Activated T-helper 2 cell treated with anti-CD3 and anti-CD28 coated beads, Interferon-gamma antibody, Interleukin-2, Interleukin-4, amounts not matched to agents 10 μg/mL and 5 μg/mL and 100 μg/mL, durations not matched to agents 14 hours and 24 hours and 36 hours (primary cell): ENCODE measurements at regions not wholly inside any gene's neighbourhood (a gene's known extent, or its start where the extent isn't known, plus 50 kb on each side); places are given as distances from the start of the nearest gene placed in this dataset.

Source experiments
- DNase-seq: peaks from one replicate; pipeline ENCODE4 v3.0.0; 2021; ENCODE audit warnings: low spot score
- H3K27ac Mint-ChIP-seq: one replicate; pipeline ENCODE4 v1.8.0; 2021; ENCODE audit warnings: mixed read lengths
- H3K27me3 Mint-ChIP-seq: one replicate; pipeline ENCODE4 v1.8.0; 2021; ENCODE audit warnings: low read depth, mixed read lengths
- H3K36me3 Mint-ChIP-seq: one replicate; pipeline ENCODE4 v1.8.0; 2021; ENCODE audit warnings: low read depth, mixed read lengths
- H3K4me1 Mint-ChIP-seq: one replicate; pipeline ENCODE4 v1.8.0; 2021; ENCODE audit warnings: low read depth, mixed read lengths
- H3K4me3 Mint-ChIP-seq: one replicate; pipeline ENCODE4 v1.8.0; 2021; ENCODE audit warnings: low read depth, mild to moderate bottlenecking, moderate library complexity, mixed read lengths
- H3K9me3 Mint-ChIP-seq: one replicate; pipeline ENCODE4 v1.8.0; 2021; ENCODE audit warnings: mixed read lengths
- intact Hi-C: fragments of 100-400 bp; cut with micrococcal nuclease; formaldehyde crosslinking; loops from one replicate; pipeline ENCODE4 v1.15.1; 2023

DNA sequence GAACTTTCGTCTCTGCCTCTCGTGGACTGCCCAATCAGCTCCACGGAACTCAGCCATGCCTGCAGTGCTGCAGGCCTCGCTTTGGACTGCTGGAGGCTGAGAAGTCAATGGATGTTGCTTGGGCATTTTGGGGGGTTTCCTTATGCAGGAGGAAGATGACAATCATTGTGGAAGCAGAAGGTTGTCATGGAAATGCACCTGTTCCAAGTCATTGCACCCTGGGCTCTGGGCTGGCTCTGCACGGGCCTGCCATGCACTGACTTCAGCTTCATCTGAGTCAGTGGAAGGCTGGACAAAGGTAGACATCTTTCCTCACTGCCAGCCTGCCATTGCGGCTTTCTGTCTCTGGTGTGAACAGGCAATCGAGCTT, 217.3 kb downstream of the RPS24 start:
- H3K36me3 Mint-ChIP-seq: no peaks in the 10 kb centered on the region
- H3K4me1 Mint-ChIP-seq: peaks cover 36% of the 10 kb centered on the region
- H3K27ac Mint-ChIP-seq: no peak overlapping the region
- H3K4me3 Mint-ChIP-seq: no peak overlapping the region
- H3K27me3 Mint-ChIP-seq: no peaks in the 10 kb centered on the region
- H3K9me3 Mint-ChIP-seq: no peaks in the 10 kb centered on the region
- intact Hi-C loops: no loop called here
- no peak for DNase-seq

DNA sequence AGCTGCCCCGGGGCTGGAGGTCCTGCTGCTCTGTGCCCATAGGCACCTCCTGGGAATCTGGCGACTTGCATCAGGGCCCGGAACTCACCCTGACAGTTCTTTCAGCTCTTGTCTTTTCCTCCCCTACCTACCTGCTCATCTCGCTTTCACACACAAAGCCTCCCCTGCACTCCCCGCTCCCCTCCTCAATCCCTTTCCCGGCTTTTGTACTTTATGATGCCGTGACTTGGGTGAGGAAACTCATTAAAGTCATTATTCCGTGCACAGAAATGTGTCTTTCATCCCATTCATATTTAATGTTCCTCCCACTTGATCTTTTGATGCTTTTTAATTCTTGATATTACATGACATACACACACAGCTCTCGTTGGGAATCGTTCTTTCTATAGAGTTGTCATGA, 218.6 kb downstream of the RPS24 start:
- Mint-ChIP-seq H3K4me3 (no peak overlapping the region), H3K36me3 (no peaks in the 10 kb centered on the region), H3K9me3 (no peaks in the 10 kb centered on the region), H3K27me3 (no peaks in the 10 kb centered on the region), H3K4me1 (peaks cover 36% of the 10 kb centered on the region), H3K27ac (no peak overlapping the region)
- no peak for DNase-seq
- intact Hi-C loops: no loop called here

DNA sequence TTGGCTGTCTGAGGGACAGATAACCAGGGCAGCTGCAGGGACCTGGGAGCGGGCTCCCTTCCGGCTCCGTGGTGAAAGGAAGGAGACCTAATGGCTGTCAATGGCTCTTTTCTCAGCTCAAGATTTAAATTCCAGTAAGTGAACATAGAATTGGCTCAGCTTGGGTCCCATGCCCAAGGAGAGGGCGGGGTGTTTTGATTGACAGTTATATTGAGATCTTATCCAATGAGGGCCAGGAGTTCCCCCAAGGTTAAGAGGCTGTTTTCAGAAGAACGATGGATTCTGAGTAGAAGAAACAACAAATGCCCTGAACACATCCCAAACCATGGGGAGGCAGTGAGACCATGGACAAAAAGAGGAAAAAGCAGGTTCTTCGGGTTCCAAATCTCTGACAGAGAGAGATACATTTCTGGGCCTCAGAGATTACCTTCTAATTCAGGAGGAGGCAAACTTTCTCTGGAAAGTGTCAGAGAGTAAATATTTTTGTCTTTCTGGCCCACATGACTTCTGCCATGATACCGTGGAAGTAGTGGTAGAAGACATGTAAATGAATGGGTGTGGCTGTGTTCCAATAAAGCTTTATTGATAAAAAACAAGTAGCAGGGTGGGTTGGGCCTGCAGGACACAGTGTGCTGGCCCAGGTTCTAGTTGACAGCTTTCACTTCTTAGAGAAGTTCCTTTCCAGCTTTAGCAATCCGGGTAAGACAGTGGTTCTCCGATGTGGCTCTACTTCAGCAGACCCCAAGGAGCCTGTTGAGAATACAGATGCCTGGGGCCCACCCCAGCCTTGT, 219.6 kb downstream of the RPS24 start:
- Mint-ChIP-seq H3K36me3 (no peaks in the 10 kb centered on the region), H3K9me3 (no peaks in the 10 kb centered on the region), H3K27me3 (peaks cover 2% of the 10 kb centered on the region), H3K4me3 (no peak overlapping the region), H3K4me1 (peaks cover 31% of the 10 kb centered on the region), H3K27ac (no peak overlapping the region)
- no peak for DNase-seq
- intact Hi-C loops: no loop called here

DNA sequence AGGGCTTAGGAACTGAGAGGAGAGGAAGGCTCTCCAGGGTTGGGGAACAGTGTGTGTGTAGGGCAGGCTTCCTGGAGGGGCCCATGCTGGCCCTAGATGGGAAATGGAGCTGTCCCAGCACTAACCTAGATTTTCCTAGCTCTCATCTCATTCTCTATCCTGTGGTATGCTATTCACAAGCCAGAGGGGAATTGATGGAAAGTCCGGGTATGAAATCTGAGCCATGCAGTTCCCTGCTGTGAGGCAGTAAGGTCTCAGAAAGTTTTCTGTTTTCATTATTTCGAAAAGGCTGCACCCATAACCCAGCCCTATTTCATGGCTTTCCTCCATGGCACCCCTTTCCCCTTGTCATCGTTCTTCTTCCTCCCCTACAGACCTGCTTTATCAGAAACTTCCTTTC, 220.3 kb downstream of the RPS24 start:
- no peak for DNase-seq
- Mint-ChIP-seq H3K27ac (no peak overlapping the region), H3K4me3 (no peak overlapping the region), H3K9me3 (no peaks in the 10 kb centered on the region), H3K36me3 (no peaks in the 10 kb centered on the region), H3K4me1 (peaks cover 23% of the 10 kb centered on the region), H3K27me3 (peaks cover 2% of the 10 kb centered on the region)
- intact Hi-C loops: no loop called here

DNA sequence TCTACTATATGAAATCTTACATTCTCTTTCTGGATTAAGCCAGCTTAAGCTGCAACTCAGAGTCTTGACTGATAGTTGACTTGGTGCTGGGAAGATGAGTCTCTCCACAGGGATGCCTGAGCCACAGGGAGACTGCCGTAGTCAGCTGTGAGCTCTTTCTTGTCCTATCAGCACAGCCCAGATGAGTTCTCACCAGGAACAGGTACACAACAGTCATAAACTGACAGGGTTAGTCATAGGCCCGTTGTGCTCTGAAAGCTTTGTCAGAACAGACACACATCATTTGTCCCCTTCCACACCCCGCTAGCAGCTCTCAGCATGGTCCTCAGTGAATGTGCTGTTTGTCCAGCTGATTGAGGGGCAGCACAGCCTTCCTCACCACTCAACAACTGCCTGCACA, 221.6 kb downstream of the RPS24 start:
- no peak overlapping the region for H3K27ac Mint-ChIP-seq
- no peaks in the 10 kb centered on the region for H3K9me3 Mint-ChIP-seq
- intact Hi-C loops: no loop called here
- no peak for DNase-seq
- no peak overlapping the region for H3K4me3 Mint-ChIP-seq
- peaks cover 11% of the 10 kb centered on the region for H3K4me1 Mint-ChIP-seq
- H3K27me3 Mint-ChIP-seq: peaks cover 6% of the 10 kb centered on the region
- H3K36me3 Mint-ChIP-seq: no peaks in the 10 kb centered on the region

DNA sequence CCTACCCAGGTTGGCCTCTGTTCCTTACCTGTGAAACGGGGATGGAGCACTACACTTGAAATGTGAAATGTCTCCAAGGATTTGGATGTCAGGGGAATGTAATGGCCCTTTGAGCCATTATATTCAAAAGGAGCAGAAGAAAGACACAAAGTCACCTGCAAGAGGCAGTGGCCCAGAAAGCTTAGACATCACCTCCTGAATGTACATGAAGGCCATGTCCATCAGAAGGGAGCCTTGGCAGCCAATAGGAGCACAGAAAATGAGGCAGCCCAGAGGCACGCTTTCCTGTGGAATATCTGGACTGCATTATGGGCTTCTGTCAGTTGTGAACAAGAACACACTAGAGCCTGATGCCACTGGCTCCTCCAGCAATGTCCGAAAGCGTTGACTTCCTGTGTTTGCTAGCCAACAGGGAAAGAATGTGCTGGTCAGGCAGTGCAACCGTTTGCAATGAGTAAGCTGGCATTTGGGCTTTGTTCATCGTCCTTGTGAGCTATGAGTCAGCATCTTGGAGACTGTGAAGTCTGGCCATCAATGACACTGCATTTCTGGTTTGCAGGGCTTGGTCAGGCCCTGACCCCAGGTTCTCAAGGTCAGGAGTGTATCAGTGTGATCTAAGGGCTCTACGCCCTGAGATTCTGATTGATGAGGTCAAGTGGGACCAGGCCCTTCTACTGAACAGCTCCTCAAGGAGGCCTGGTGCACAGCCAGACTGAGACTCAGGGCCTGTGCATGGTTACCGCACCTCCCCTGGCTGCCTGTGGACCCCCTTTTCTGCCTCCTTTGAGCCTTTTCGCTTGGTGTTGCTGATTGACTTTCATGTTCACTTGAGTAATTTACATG, 222.4 kb downstream of the RPS24 start:
- Mint-ChIP-seq H3K4me3 (no peak overlapping the region), H3K36me3 (no peaks in the 10 kb centered on the region), H3K27ac (no peak overlapping the region), H3K9me3 (no peaks in the 10 kb centered on the region), H3K27me3 (peaks cover 6% of the 10 kb centered on the region), H3K4me1 (peaks cover 6% of the 10 kb centered on the region)
- no peak for DNase-seq
- intact Hi-C loops: no loop called here

DNA sequence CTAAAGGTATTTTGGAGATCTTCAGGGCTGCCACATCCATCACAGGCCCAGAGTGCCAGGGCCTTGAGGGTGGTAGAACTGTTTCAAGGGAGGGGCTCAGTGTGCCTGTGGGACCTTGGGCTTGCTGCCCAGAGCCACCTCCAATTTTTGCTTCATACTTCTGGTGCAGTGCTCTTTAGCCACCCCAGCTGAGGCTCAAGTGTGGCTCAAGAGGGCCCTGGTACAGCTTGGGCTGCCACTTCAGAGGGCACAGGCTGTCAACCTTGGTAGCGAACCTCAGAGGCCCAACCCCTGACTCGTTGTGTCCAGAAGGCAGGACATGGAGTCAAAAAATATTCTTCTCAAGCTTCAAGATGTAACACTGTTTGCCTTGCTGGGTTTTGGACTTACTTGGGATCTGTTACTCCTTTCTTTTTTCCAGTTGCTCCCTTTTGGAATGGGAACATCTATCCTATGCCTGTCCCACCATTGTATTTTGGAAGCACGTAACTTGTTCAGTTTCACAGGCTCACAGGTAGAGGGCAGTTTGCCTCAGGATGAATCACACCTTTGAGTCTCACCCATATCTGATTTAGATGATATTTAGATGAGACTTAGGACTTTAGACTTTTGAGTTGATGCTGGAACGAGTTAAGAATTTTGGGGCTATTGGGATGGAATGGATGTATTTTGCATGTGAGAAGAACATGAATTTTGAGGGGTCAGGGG, 224.8 kb downstream of the RPS24 start:
- no peak for DNase-seq
- no peak overlapping the region for H3K27ac Mint-ChIP-seq
- H3K9me3 Mint-ChIP-seq: no peaks in the 10 kb centered on the region
- peaks cover 3% of the 10 kb centered on the region for H3K4me1 Mint-ChIP-seq
- intact Hi-C loops: no loop called here
- peaks cover 6% of the 10 kb centered on the region for H3K27me3 Mint-ChIP-seq
- no peaks in the 10 kb centered on the region for H3K36me3 Mint-ChIP-seq
- H3K4me3 Mint-ChIP-seq: no peak overlapping the region

DNA sequence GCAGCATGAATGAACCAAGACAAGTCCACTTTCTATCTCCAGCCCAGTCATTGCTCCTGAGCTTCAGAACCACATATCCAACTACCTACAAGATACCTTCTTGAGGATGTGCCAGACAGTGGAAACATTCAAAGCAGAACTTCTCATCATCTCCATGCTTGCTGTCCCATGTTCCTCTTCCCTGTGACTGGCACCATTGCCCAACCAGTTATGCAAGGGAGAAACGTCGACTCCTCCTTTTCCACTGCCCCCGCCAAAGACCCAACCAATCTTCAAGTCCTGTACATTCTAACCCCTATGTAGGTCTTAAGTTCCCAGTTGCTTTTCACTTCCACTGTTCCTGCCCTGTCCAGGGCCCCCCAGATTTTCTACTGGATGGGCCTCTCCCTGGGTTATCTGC, 225.7 kb downstream of the RPS24 start:
- intact Hi-C loops: no loop called here

DNA sequence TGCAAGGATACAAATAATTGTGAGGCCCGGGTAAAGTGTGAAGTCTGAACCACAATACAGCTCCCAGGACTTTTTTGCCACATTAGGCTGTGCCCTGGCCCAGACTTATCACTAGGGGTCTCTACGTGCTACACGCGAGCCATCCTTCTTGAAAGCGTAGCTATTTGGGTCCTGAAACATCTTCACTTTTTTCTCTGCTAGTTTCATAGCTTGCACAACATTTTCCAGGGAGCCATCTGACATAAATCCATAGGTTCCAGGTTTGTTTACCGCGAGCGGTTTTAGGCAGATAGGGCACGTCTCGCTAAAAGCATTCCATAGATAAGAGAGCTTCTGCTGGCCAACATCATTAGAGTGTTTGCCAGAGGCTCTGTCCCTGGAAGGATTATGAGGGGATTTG, 226.5 kb downstream of the RPS24 start:
- H3K36me3 Mint-ChIP-seq: no peaks in the 10 kb centered on the region
- H3K9me3 Mint-ChIP-seq: no peaks in the 10 kb centered on the region
- DNase-seq: no peak
- H3K27ac Mint-ChIP-seq: no peak overlapping the region
- intact Hi-C loops: no loop called here
- H3K4me1 Mint-ChIP-seq: peaks cover 3% of the 10 kb centered on the region
- peaks cover 6% of the 10 kb centered on the region for H3K27me3 Mint-ChIP-seq
- H3K4me3 Mint-ChIP-seq: no peak overlapping the region

More for the DNA sequence above, 225.7 kb downstream of the RPS24 start:
- Mint-ChIP-seq H3K9me3 (no peaks in the 10 kb centered on the region), H3K27me3 (peaks cover 6% of the 10 kb centered on the region), H3K4me1 (peaks cover 3% of the 10 kb centered on the region), H3K4me3 (no peak overlapping the region), H3K27ac (no peak overlapping the region), H3K36me3 (no peaks in the 10 kb centered on the region)
- no peak for DNase-seq

DNA sequence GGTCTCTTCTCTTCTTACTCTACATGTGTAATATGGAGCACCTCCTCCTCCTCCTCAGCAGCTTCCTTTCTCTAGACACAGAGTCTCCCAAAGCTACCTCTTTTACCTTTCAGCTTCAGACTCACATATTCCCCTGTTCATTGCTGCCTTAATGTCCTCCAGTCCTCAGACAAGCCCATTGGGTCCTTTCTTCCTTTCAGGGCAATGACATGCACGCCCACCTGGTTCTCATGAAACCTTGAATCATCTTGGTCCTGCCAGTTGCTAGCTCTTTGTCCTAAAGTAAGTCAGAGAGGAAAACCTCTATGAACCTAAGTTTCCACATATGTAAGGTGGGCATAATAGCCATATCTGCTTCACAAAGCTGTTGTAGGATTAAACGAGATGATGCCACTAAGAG, 227.0 kb downstream of the RPS24 start:
- H3K27me3 Mint-ChIP-seq: peaks cover 6% of the 10 kb centered on the region
- no peak for DNase-seq
- no peak overlapping the region for H3K27ac Mint-ChIP-seq
- peaks cover 3% of the 10 kb centered on the region for H3K4me1 Mint-ChIP-seq
- H3K9me3 Mint-ChIP-seq: no peaks in the 10 kb centered on the region
- no peaks in the 10 kb centered on the region for H3K36me3 Mint-ChIP-seq
- no peak overlapping the region for H3K4me3 Mint-ChIP-seq
- intact Hi-C loops: no loop called here

DNA sequence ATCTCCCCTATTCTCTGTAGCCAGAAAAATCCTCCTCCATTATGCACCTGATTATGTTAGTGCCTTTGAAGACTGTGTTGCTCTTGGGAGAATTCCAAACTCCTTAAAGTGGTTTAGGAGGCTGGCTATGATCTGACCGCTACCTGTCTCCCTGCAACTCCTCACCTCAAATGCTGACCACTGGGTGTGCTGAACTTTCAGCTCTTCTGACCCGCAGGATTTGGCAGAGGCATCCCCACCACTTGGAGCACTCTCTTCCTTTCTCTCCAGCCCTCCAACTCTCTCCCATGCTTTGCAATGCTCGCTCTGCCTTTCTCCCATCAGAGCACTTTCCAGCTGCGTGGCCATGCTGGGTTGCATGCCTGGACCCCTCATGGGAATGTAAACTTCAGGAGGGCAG, 227.6 kb downstream of the RPS24 start:
- no peak for DNase-seq
- peaks cover 6% of the 10 kb centered on the region for H3K27me3 Mint-ChIP-seq
- peaks cover 3% of the 10 kb centered on the region for H3K4me1 Mint-ChIP-seq
- intact Hi-C loops: no loop called here
- H3K9me3 Mint-ChIP-seq: no peaks in the 10 kb centered on the region
- no peaks in the 10 kb centered on the region for H3K36me3 Mint-ChIP-seq
- no peak overlapping the region for H3K4me3 Mint-ChIP-seq
- H3K27ac Mint-ChIP-seq: no peak overlapping the region

DNA sequence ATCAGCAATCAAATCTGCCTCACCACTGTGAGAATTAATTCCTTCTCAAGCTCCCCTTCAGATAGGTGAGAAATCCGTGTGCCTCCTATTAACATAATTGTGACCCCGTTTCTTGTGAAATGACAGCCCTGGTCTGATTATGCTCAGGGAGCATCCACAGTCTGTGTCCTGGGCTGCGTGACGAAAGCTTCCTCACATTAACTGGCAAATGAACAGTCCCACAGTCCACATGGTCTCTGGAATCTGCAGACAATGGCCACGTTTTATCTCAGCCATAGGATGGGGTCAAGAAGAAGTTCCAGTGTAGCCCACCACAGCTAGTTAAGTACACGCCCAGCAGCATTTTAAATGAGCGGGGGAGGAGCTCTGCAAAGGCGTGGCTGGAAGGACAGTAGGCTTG, 229.2 kb downstream of the RPS24 start:
- intact Hi-C loops: no loop called here
- H3K4me3 Mint-ChIP-seq: no peak overlapping the region
- H3K4me1 Mint-ChIP-seq: peaks cover 3% of the 10 kb centered on the region
- no peak for DNase-seq
- no peaks in the 10 kb centered on the region for H3K36me3 Mint-ChIP-seq
- no peak overlapping the region for H3K27ac Mint-ChIP-seq
- H3K27me3 Mint-ChIP-seq: peaks cover 5% of the 10 kb centered on the region
- no peaks in the 10 kb centered on the region for H3K9me3 Mint-ChIP-seq

DNA sequence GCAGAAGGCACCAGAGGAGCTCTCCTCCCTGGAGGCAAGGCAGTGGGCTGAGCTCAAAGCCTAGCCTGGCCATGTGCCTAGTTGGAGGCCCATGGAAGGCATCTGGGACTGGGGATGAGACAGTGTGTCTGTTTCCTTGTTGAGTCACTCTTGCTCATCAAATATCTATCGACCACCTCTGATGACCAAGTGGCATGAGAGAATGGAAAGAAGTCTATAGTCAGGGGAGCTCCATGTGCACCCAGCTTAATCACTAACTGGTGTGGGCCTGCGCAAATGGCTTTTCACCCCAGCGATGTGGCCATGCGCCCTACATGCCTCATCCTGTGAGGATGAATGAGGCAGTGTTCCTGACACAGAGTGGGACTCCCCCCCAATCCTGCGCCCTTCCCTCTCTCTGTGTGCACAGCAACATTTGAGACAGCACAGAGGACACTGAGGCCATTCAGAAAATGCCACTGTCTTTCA, 229.9 kb downstream of the RPS24 start:
- Mint-ChIP-seq H3K9me3 (no peaks in the 10 kb centered on the region), H3K27me3 (peaks cover 6% of the 10 kb centered on the region), H3K4me3 (no peak overlapping the region), H3K27ac (no peak overlapping the region), H3K4me1 (peaks cover 3% of the 10 kb centered on the region), H3K36me3 (no peaks in the 10 kb centered on the region)
- no peak for DNase-seq
- intact Hi-C loops: no loop called here
